Trophoblast cell (in vitro differentiated cells and primary cell): ENCODE measurements at regions not wholly inside any gene's neighbourhood (a gene's known extent, or its start where the extent isn't known, plus 50 kb on each side); places are given as distances from the start of the nearest gene placed in this dataset.

ENCODE experiments used
- DNase-seq, 2 donors: peaks; one replicate each; pipeline ENCODE4 v3.0.0-alpha.2; 2016
- H2AFZ ChIP-seq: 2 replicates; pipeline ENCODE4 v1.6.1; 2013; ENCODE audit warnings: low read length, moderate library complexity, mild to moderate bottlenecking; ENCODE audit not compliant: insufficient read depth, poor library complexity
- H2AK5ac ChIP-seq: 2 replicates; pipeline ENCODE4 v1.6.1; 2013; ENCODE audit warnings: mild to moderate bottlenecking, low read length
- H2BK120ac ChIP-seq: 2 replicates; pipeline ENCODE4 v1.6.1; 2013; ENCODE audit warnings: low read length, mild to moderate bottlenecking, moderate library complexity; ENCODE audit not compliant: insufficient read depth, poor library complexity
- H2BK12ac ChIP-seq: 2 replicates; pipeline ENCODE4 v1.6.1; 2013; ENCODE audit warnings: mild to moderate bottlenecking, low read length, moderate library complexity
- H2BK5ac ChIP-seq: 2 replicates; pipeline ENCODE4 v1.6.1; 2013; ENCODE audit warnings: low read length, low read depth, moderate library complexity, mild to moderate bottlenecking; ENCODE audit not compliant: poor library complexity
- H3K14ac ChIP-seq: 2 replicates; pipeline ENCODE4 v1.6.1; 2013; ENCODE audit warnings: mild to moderate bottlenecking, low read length
- H3K18ac ChIP-seq: 2 replicates; pipeline ENCODE4 v1.6.1; 2013; ENCODE audit warnings: mild to moderate bottlenecking, low read length
- H3K23ac ChIP-seq: 2 replicates; pipeline ENCODE4 v1.6.1; 2013; ENCODE audit warnings: low read length
- H3K27ac ChIP-seq: 2 replicates; pipeline ENCODE4 v1.5.1; 2013; ENCODE audit warnings: low read depth, mild to moderate bottlenecking, inconsistent platforms, low read length, moderate library complexity
- H3K27me3 ChIP-seq: 2 replicates; pipeline ENCODE4 v1.6.1; 2013; ENCODE audit warnings: inconsistent platforms, mild to moderate bottlenecking, low read length, moderate library complexity; ENCODE audit not compliant: insufficient read depth
- H3K36me3 ChIP-seq, 2 experiments: 1 replicate in 1 of 2; 2 replicates in 1 of 2; pipeline ENCODE4 v1.6.1; 2013; ENCODE audit warnings: low read length in 2 of 2, mild to moderate bottlenecking in 2 of 2, moderate library complexity in 1 of 2; ENCODE audit not compliant: insufficient read depth in 2 of 2, control insufficient read depth in 1 of 2
- H3K4ac ChIP-seq: 2 replicates; pipeline ENCODE4 v1.6.1; 2013; ENCODE audit warnings: low read depth, mild to moderate bottlenecking, low read length, moderate library complexity
- H3K4me1 ChIP-seq, 2 experiments: 1 replicate in 1 of 2; 2 replicates in 1 of 2; pipeline ENCODE4 v1.6.1; 2013; ENCODE audit warnings: low read length in 2 of 2, mild to moderate bottlenecking in 2 of 2, moderate library complexity in 1 of 2; ENCODE audit not compliant: insufficient read depth in 2 of 2, control insufficient read depth in 1 of 2
- H3K4me2 ChIP-seq: 2 replicates; pipeline ENCODE4 v1.6.1; 2013; ENCODE audit warnings: inconsistent platforms, mild to moderate bottlenecking, low read length, moderate library complexity
- H3K4me3 ChIP-seq: 2 replicates; pipeline ENCODE4 v1.5.1; 2013; ENCODE audit warnings: mild to moderate bottlenecking, low read depth, low read length, inconsistent platforms
- H3K79me1 ChIP-seq: one replicate; pipeline ENCODE4 v1.6.1; 2013; ENCODE audit warnings: low read length
- H3K79me2 ChIP-seq: 2 replicates; pipeline ENCODE4 v1.6.1; 2013; ENCODE audit warnings: low read length, mild to moderate bottlenecking; ENCODE audit not compliant: control insufficient read depth, insufficient read depth, poor library complexity
- H3K9ac ChIP-seq: 2 replicates; pipeline ENCODE4 v1.6.1; 2013; ENCODE audit warnings: mild to moderate bottlenecking, low read length
- H3K9me3 ChIP-seq: 2 replicates; pipeline ENCODE4 v1.6.1; 2013; ENCODE audit warnings: low read depth, mild to moderate bottlenecking, control low read depth, inconsistent platforms, low read length; ENCODE audit not compliant: insufficient read depth
- H4K12ac ChIP-seq: 2 replicates; pipeline ENCODE4 v1.6.1; 2013; ENCODE audit warnings: low read depth, mild to moderate bottlenecking, low read length, moderate library complexity
- H4K8ac ChIP-seq: 2 replicates; pipeline ENCODE4 v1.6.1; 2013; ENCODE audit warnings: low read depth, mild to moderate bottlenecking, low read length, moderate library complexity
- H4K91ac ChIP-seq: one replicate; pipeline ENCODE4 v1.6.1; 2013; ENCODE audit warnings: low read depth, mild to moderate bottlenecking, low read length, moderate library complexity
- WGBS: extraction: QIAGEN DNeasy Blood & Tissue Kit; methylation state at CpG from one replicate; pipeline ENCODE4 v1.1.7; 2013; ENCODE audit warnings: missing lambda C conversion rate; ENCODE audit not compliant: insufficient read length, insufficient coverage; ENCODE audit errors: extremely low coverage; 5-methylcytosine and 5-hydroxymethylcytosine counted together

GRCh38 chr11:134785660-134786284 lies 373.7 kb upstream of the B3GAT1 start:
- H3K4ac ChIP-seq, result no peak overlapping the region
- H3K4me2 ChIP-seq, result no peak overlapping the region
- no peaks in the 10 kb centered on the region for H3K36me3 ChIP-seq
- peaks cover 0 to under 1% of the 10 kb centered on the region in 2 experiments for H3K4me1 ChIP-seq
- no peak overlapping the region for H2AFZ ChIP-seq
- no peak overlapping the region for H3K23ac ChIP-seq
- H3K18ac ChIP-seq, result no peak overlapping the region
- H3K27me3 ChIP-seq, result no peaks in the 10 kb centered on the region
- no peak for DNase-seq
- H3K4me3 ChIP-seq, result no peak overlapping the region
- H2BK120ac ChIP-seq, result no peak overlapping the region
- peaks cover 3% of the 10 kb centered on the region for H3K79me1 ChIP-seq
- H3K27ac ChIP-seq, result no peak overlapping the region
- no peak overlapping the region for H4K91ac ChIP-seq
- no CpG with 5 or more reads among the region's 14 CpGs for WGBS
- no peak overlapping the region for H2BK12ac ChIP-seq
- no peak overlapping the region for H2BK5ac ChIP-seq
- no peaks in the 10 kb centered on the region for H3K79me2 ChIP-seq
- no peak overlapping the region for H3K14ac ChIP-seq
- H4K8ac ChIP-seq, result no peak overlapping the region
- no peak overlapping the region for H2AK5ac ChIP-seq
- no peaks in the 10 kb centered on the region for H3K9me3 ChIP-seq
- H4K12ac ChIP-seq, result no peak overlapping the region
- H3K9ac ChIP-seq, result no peak overlapping the region

DNA sequence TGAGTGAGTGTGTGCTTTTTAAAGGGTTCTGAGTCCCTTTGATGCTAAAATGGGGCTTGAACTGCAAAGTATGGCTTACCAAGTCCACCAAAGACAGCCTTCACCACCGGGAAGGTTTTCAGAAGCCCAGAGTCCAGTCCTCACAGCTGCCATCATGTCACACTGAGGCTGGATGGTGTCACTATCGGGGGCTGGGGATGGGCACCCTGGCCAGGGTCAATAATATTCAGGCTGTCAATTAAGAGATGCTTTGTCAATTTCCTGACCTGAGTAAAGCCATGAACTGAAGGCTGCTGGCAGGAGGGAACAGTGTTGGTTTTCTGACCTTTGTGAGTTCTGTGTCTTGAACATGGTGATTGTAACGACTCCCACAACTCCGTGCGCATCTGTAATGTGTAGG lies 373.0 kb upstream of the B3GAT1 start:
- Histone ChIP-seq H3K14ac (no peak overlapping the region), H3K79me1 (peaks cover 3% of the 10 kb centered on the region), H3K4me2 (no peak overlapping the region), H3K4ac (no peak overlapping the region), H2BK120ac (no peak overlapping the region), H4K12ac (no peak overlapping the region), H2AFZ (no peak overlapping the region), H3K23ac (no peak overlapping the region), H4K8ac (no peak overlapping the region), H3K27me3 (no peaks in the 10 kb centered on the region), H2AK5ac (no peak overlapping the region), H3K36me3 (no peaks in the 10 kb centered on the region), H3K4me1 (peaks cover 0 to 2% of the 10 kb centered on the region in 2 experiments), H2BK12ac (no peak overlapping the region), H4K91ac (no peak overlapping the region), H2BK5ac (no peak overlapping the region), H3K9me3 (no peaks in the 10 kb centered on the region), H3K4me3 (no peak overlapping the region), H3K79me2 (no peaks in the 10 kb centered on the region), H3K18ac (no peak overlapping the region), H3K9ac (no peak overlapping the region), H3K27ac (no peak overlapping the region)
- WGBS, result no CpG with 5 or more reads among the region's 5 CpGs
- no peak for DNase-seq

GRCh38 chr11:134784568-134784967 lies 372.5 kb upstream of the B3GAT1 start:
- no peak overlapping the region for H3K4ac ChIP-seq
- no peak overlapping the region for H2BK5ac ChIP-seq
- H3K23ac ChIP-seq, result no peak overlapping the region
- H2BK120ac ChIP-seq, result no peak overlapping the region
- H2AFZ ChIP-seq, result no peak overlapping the region
- H2BK12ac ChIP-seq, result no peak overlapping the region
- H3K27me3 ChIP-seq, result no peaks in the 10 kb centered on the region
- H4K12ac ChIP-seq, result no peak overlapping the region
- H4K91ac ChIP-seq, result no peak overlapping the region
- H3K4me3 ChIP-seq, result no peak overlapping the region
- no CpG with 5 or more reads among the region's 4 CpGs for WGBS
- no peak overlapping the region for H3K18ac ChIP-seq
- peaks cover 0 to 2% of the 10 kb centered on the region in 2 experiments for H3K4me1 ChIP-seq
- no peak overlapping the region for H3K14ac ChIP-seq
- no peaks in the 10 kb centered on the region for H3K36me3 ChIP-seq
- no peak for DNase-seq
- H3K79me1 ChIP-seq, result peaks cover 3% of the 10 kb centered on the region
- no peak overlapping the region for H3K9ac ChIP-seq
- no peak overlapping the region for H2AK5ac ChIP-seq
- no peak overlapping the region for H3K4me2 ChIP-seq
- no peaks in the 10 kb centered on the region for H3K9me3 ChIP-seq
- no peaks in the 10 kb centered on the region for H3K79me2 ChIP-seq
- H4K8ac ChIP-seq, result no peak overlapping the region
- H3K27ac ChIP-seq, result no peak overlapping the region

- Histone ChIP-seq H3K4ac (no peak overlapping the region), H3K79me2 (no peaks in the 10 kb centered on the region), H3K23ac (no peak overlapping the region), H3K4me1 (peaks cover 0 to 2% of the 10 kb centered on the region in 2 experiments), H2AK5ac (no peak overlapping the region), H3K79me1 (peaks cover 1% of the 10 kb centered on the region), H3K4me3 (no peak overlapping the region), H2AFZ (no peak overlapping the region), H3K9ac (no peak overlapping the region), H3K36me3 (no peaks in the 10 kb centered on the region), H3K14ac (no peak overlapping the region), H2BK12ac (no peak overlapping the region), H2BK5ac (no peak overlapping the region), H2BK120ac (no peak overlapping the region), H4K8ac (no peak overlapping the region), H4K91ac (no peak overlapping the region), H3K9me3 (no peaks in the 10 kb centered on the region), H3K18ac (no peak overlapping the region), H4K12ac (no peak overlapping the region), H3K4me2 (no peak overlapping the region), H3K27ac (no peak overlapping the region), H3K27me3 (no peaks in the 10 kb centered on the region)
- DNase-seq, result no peak
- no CpG with 5 or more reads among the region's 2 CpGs for WGBS
Measured at GRCh38 chr11:134784046-134784445, 372.0 kb upstream of the B3GAT1 start.
